C4-2B (cell line): ENCODE measurements at regions not wholly inside any gene's neighbourhood (a gene's known extent, or its start where the extent isn't known, plus 50 kb on each side); places are given as distances from the start of the nearest gene placed in this dataset.

Source experiments
- H3K27ac ChIP-seq: fragments of 450-650 bp; 2 replicates; pipeline ENCODE4 v1.5.1; 2017
- CTCF ChIP-seq: fragments of 450-650 bp; conservative IDR thresholded peaks from 2 replicates; pipeline ENCODE4 v1.5.1; 2017; ENCODE audit warnings: mild to moderate bottlenecking
- ZFX ChIP-seq: fragments of 450-650 bp; IDR thresholded peaks from 2 replicates; pipeline ENCODE4 v1.6.1; 2017

- no peak for TF ChIP-seq CTCF
- no peak overlapping the region for H3K27ac ChIP-seq
Measured at GRCh38 chr17:74083321-74083720, 120.2 kb upstream of the RPL38 start.

GRCh38 chr17:74085434-74085833 lies 118.0 kb upstream of the RPL38 start:
- TF ChIP-seq CTCF, result no peak; the same call in 1 of the 2 replicates
- no peak for TF ChIP-seq ZFX
- no peak overlapping the region for H3K27ac ChIP-seq

GRCh38 chr17:74087002-74087585 lies 116.4 kb upstream of the RPL38 start:
- TF ChIP-seq ZFX, result no peak
- no peak for TF ChIP-seq CTCF
- H3K27ac ChIP-seq, result no peak overlapping the region

- H3K27ac ChIP-seq, result no peak overlapping the region
- no peak for TF ChIP-seq CTCF
Measured at GRCh38 chr17:74088285-74088933, 115.1 kb upstream of the RPL38 start.

GRCh38 chr17:74088934-74089329 lies 114.5 kb upstream of the RPL38 start:
- H3K27ac ChIP-seq, result no peak overlapping the region
- TF ChIP-seq CTCF, result no peak

GRCh38 chr17:74089380-74089779 lies 114.1 kb upstream of the RPL38 start:
- no peak overlapping the region for H3K27ac ChIP-seq
- TF ChIP-seq CTCF, result no peak
- TF ChIP-seq ZFX, result no peak

GRCh38 chr17:74089869-74090464 lies 113.5 kb upstream of the RPL38 start:
- H3K27ac ChIP-seq, result no peak overlapping the region
- TF ChIP-seq ZFX (no peak), CTCF (peak; percentile 95)
